HUES64 (cell line): ENCODE measurements at regions not wholly inside any gene's neighbourhood (a gene's known extent, or its start where the extent isn't known, plus 50 kb on each side); places are given as distances from the start of the nearest gene placed in this dataset.

Experiments used
- H3K27ac ChIP-seq: 2 replicates; pipeline ENCODE4 v1.7.0; 2013; ENCODE audit warnings: low read depth, low read length, inconsistent platforms
- H3K27me3 ChIP-seq: 2 replicates; pipeline ENCODE4 v1.6.1; 2013; ENCODE audit warnings: mild to moderate bottlenecking, low read length; ENCODE audit not compliant: insufficient read depth
- H3K36me3 ChIP-seq: 2 replicates; pipeline ENCODE4 v1.6.1; 2013; ENCODE audit warnings: mild to moderate bottlenecking, low read length; ENCODE audit not compliant: insufficient read depth
- H3K4me1 ChIP-seq: 2 replicates; pipeline ENCODE4 v1.6.1; 2013; ENCODE audit warnings: mild to moderate bottlenecking, low read length, moderate library complexity; ENCODE audit not compliant: insufficient read depth
- H3K4me3 ChIP-seq: 2 replicates; pipeline ENCODE4 v1.5.1; 2013; ENCODE audit warnings: mild to moderate bottlenecking, low read length, moderate library complexity
- H3K9ac ChIP-seq: 2 replicates; pipeline ENCODE4 v1.6.1; 2013; ENCODE audit warnings: mild to moderate bottlenecking, low read depth, low read length
- H3K9me3 ChIP-seq: 2 replicates; pipeline ENCODE4 v1.6.1; 2013; ENCODE audit warnings: low read depth, low read length; ENCODE audit not compliant: insufficient read depth
- WGBS: fragments of 150-250, 120-280 bp; methylation state at CpG from one replicate; pipeline ENCODE4 v1.1.7; 2013; ENCODE audit warnings: missing lambda C conversion rate; 5-methylcytosine and 5-hydroxymethylcytosine counted together

- Histone ChIP-seq H3K4me3 (no peak overlapping the region), H3K9me3 (no peaks in the 10 kb centered on the region)
These were observed 304.9 kb upstream of the JAG1 start for GRCh38 chr20:10978713-10979112.

GRCh38 chr20:10982692-10983091 is 308.9 kb upstream of the JAG1 start:
- Histone ChIP-seq H3K27ac (no peak overlapping the region), H3K27me3 (no peaks in the 10 kb centered on the region), H3K4me1 (peaks cover 6% of the 10 kb centered on the region; the same call in 1 of the 2 replicates), H3K9ac (no peak overlapping the region), H3K9me3 (no peaks in the 10 kb centered on the region), H3K4me3 (no peak overlapping the region), H3K36me3 (no peaks in the 10 kb centered on the region)
- 83% methylated on average over 6 of the region's 6 CpGs for WGBS

More at GRCh38 chr20:10978713-10979112, 304.9 kb upstream of the JAG1 start:
- Histone ChIP-seq H3K4me1 (peaks cover 6% of the 10 kb centered on the region; the same call in 1 of the 2 replicates), H3K27ac (no peak overlapping the region), H3K9ac (no peak overlapping the region), H3K27me3 (no peaks in the 10 kb centered on the region), H3K36me3 (no peaks in the 10 kb centered on the region)
- 94% methylated on average over 5 of the region's 5 CpGs for WGBS

DNA sequence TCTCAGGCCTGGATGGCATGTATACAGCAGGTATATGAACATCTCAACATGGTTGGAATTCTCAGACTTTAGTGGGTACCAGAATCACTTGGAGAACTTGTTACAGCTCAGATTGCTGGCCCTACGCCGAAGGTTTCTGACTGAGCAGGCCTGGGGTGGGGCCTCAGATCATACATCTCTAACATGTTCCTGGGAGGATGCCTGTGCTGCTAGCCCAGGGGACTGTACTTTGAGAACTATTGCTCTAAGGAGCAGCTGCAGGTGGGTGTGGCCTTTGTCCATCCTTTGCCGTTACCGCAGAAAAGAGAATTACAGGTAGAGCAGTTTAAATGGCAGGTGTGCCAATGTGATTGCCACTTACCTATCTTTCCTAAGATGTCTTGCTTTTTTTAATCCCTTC is 310.5 kb upstream of the JAG1 start:
- 95% methylated on average over 4 of the region's 4 CpGs for WGBS
- Histone ChIP-seq H3K9ac (no peak overlapping the region), H3K4me3 (no peak overlapping the region), H3K27ac (no peak overlapping the region), H3K27me3 (no peaks in the 10 kb centered on the region), H3K36me3 (no peaks in the 10 kb centered on the region), H3K9me3 (no peaks in the 10 kb centered on the region), H3K4me1 (peaks cover 6% of the 10 kb centered on the region; the same call in 1 of the 2 replicates)

DNA sequence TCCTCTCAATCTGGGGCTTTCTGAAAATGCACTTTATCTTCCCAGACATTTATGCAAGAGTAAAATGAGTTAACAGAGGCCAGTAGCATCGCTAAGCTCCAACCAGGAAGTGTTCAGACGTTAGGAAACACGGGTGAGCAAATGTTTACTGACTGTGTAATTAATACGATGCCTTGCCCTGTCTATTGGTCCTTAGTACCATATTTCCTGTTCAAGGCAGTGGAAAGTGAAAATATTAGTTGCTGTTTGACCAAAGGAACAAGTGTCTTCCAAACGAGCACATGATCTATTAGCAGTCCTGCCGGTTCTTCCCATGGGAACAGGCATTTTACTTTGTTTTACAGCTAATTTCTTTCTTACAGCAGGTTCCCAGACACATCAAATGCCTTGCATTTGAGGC is 311.1 kb upstream of the JAG1 start:
- no peaks in the 10 kb centered on the region for H3K36me3 ChIP-seq
- H3K9ac ChIP-seq = no peak overlapping the region
- WGBS = 93% methylated on average over 6 of the region's 6 CpGs
- peaks cover 11% of the 10 kb centered on the region for H3K4me1 ChIP-seq
- no peak overlapping the region for H3K4me3 ChIP-seq
- no peaks in the 10 kb centered on the region for H3K27me3 ChIP-seq
- no peak overlapping the region for H3K27ac ChIP-seq
- H3K9me3 ChIP-seq = no peaks in the 10 kb centered on the region

DNA sequence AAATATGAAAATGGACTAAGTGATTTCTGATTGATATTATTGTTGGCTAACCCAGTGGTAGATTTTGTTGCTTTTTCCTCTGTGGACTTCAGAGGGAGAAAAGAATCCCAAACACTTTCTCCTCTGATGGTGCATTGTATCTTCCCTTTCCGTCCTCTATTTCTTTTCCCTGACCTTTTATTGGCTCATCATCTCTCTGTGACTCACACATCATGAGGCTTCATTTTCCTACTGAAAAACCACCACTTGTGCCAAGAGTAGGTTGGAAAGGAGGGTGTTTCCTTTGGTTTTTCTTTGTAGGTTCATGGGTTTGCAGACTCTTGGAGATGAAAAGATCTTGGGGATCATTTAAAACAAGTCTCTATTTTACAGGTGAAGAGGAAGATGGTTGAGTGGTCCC is 311.7 kb upstream of the JAG1 start:
- 0% methylated on average over 1 of the region's 1 CpG for WGBS
- H3K9ac ChIP-seq = no peak overlapping the region
- H3K27ac ChIP-seq = no peak overlapping the region
- H3K4me3 ChIP-seq = no peak overlapping the region
- H3K27me3 ChIP-seq = no peaks in the 10 kb centered on the region
- H3K36me3 ChIP-seq = no peaks in the 10 kb centered on the region
- no peaks in the 10 kb centered on the region for H3K9me3 ChIP-seq
- H3K4me1 ChIP-seq = peaks cover 17% of the 10 kb centered on the region

GRCh38 chr20:10986586-10986985 is 312.8 kb upstream of the JAG1 start:
- Histone ChIP-seq H3K9ac (no peak overlapping the region), H3K27me3 (no peaks in the 10 kb centered on the region), H3K4me1 (peaks cover 18% of the 10 kb centered on the region), H3K27ac (no peak overlapping the region), H3K4me3 (no peak overlapping the region), H3K36me3 (no peaks in the 10 kb centered on the region), H3K9me3 (no peaks in the 10 kb centered on the region)
- 94% methylated on average over 5 of the region's 5 CpGs for WGBS

GRCh38 chr20:10987651-10988383 is 314.0 kb upstream of the JAG1 start:
- H3K4me1 ChIP-seq = peaks cover 16% of the 10 kb centered on the region
- no peaks in the 10 kb centered on the region for H3K9me3 ChIP-seq
- H3K27ac ChIP-seq = no peak overlapping the region
- H3K9ac ChIP-seq = no peak overlapping the region
- 46% methylated on average over 2 of the region's 5 CpGs for WGBS
- no peaks in the 10 kb centered on the region for H3K27me3 ChIP-seq
- no peak overlapping the region for H3K4me3 ChIP-seq
- no peaks in the 10 kb centered on the region for H3K36me3 ChIP-seq

DNA sequence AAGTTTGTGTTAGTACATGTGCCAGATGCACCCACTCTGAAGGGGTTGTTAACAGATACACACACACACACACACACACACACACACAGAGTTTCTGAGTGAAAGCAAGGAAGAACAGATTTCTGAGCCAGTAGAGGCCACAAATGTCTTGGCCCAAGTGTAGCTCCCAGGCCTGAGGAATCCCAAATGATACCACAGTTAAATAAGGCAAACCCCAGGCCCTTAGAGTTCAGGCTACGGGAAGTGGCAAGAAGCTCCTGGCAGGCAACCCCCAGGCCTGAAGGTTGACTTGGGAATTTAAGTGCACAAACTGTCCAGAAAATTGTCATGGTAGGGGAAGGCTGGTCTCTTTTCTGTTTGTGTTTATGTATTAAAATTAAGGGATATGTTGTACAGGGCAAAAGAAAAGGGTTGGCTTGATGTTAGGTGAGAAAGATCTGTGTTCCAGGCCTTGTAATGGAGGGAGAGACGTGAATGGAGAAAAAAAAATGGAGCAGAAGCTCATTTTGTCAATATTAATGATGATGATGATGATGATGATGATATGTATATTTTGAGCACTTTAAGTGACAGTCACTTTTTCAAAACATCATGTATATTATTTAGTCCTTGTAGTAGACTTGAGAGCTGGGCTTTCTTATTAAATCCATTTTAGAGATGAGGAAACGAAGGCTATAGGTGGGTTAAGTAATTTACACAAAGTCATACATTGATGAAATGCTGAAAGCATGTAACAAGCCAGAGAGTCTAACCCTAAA is 317.0 kb upstream of the JAG1 start:
- Histone ChIP-seq H3K27ac (no peak overlapping the region), H3K36me3 (no peaks in the 10 kb centered on the region), H3K9me3 (no peaks in the 10 kb centered on the region), H3K4me1 (peaks cover 20% of the 10 kb centered on the region), H3K27me3 (no peaks in the 10 kb centered on the region), H3K9ac (no peak overlapping the region), H3K4me3 (no peak overlapping the region)
- 96% methylated on average over 3 of the region's 3 CpGs for WGBS

GRCh38 chr20:10992731-10993130 is 318.9 kb upstream of the JAG1 start:
- WGBS = 92% methylated on average over 5 of the region's 6 CpGs
- Histone ChIP-seq H3K27me3 (no peaks in the 10 kb centered on the region), H3K9ac (no peak overlapping the region; the same call in 1 of the 2 replicates), H3K4me1 (peaks cover 20% of the 10 kb centered on the region), H3K27ac (no peak overlapping the region), H3K9me3 (no peaks in the 10 kb centered on the region), H3K4me3 (no peak overlapping the region), H3K36me3 (no peaks in the 10 kb centered on the region)

- peaks cover 14% of the 10 kb centered on the region for H3K4me1 ChIP-seq
- H3K9ac ChIP-seq = no peak overlapping the region
- no peaks in the 10 kb centered on the region for H3K9me3 ChIP-seq
- H3K36me3 ChIP-seq = no peaks in the 10 kb centered on the region
- no peak overlapping the region for H3K27ac ChIP-seq
- H3K4me3 ChIP-seq = no peak overlapping the region
- no peaks in the 10 kb centered on the region for H3K27me3 ChIP-seq
- WGBS = 92% methylated on average over 2 of the region's 2 CpGs
These were observed 321.3 kb upstream of the JAG1 start for GRCh38 chr20:10994991-10995700.

GRCh38 chr20:10998476-10998875 is 324.7 kb upstream of the JAG1 start:
- H3K27ac ChIP-seq = no peak overlapping the region

More at GRCh38 chr20:10998476-10998875, 324.7 kb upstream of the JAG1 start:
- no peak overlapping the region for H3K9ac ChIP-seq
- WGBS = 92% methylated on average over 4 of the region's 4 CpGs
- H3K27me3 ChIP-seq = no peaks in the 10 kb centered on the region
- H3K4me1 ChIP-seq = peaks cover under 1% of the 10 kb centered on the region
- no peak overlapping the region for H3K4me3 ChIP-seq
- H3K9me3 ChIP-seq = no peaks in the 10 kb centered on the region
- H3K36me3 ChIP-seq = no peaks in the 10 kb centered on the region
